ENCODE measurements at regions not wholly inside any gene's neighbourhood (a gene's known extent, or its start where the extent isn't known, plus 50 kb on each side); places are given as distances from the start of the nearest gene placed in this dataset.

- WGBS (ENCODE audit: insufficient coverage, low coverage, missing lambda C conversion rate) = 0% methylated on average over 4 of the region's 4 CpGs
- H3K36me3 ChIP-seq (ENCODE audit: control insufficient read depth, insufficient read depth, low read length) = no peaks in the 10 kb centered on the region
- FAIRE-seq = no peak
- no peak for ATAC-seq
- no peaks in the 10 kb centered on the region for H3K9me1 ChIP-seq (ENCODE audit: control insufficient read depth, insufficient read depth, low read length)
- ChIA-PET CTCF (ENCODE audit: low intra/inter-chr PET ratio) (no interaction called here), POLR2A (interaction anchor here (0.6 kb wide), 1 partner anchor 88 kb away, joined by 3 read pairs; no protein-coding TSS in a partner anchor)
- H2AFZ ChIP-seq (ENCODE audit: low read depth, low read length) = no peak overlapping the region
- in situ Hi-C loops (cut with MboI) (no loop called here), intact Hi-C loops (cut with micrococcal nuclease) (no loop called here)
- H4K20me1 ChIP-seq (replicated peaks; ENCODE audit: control insufficient read depth, insufficient read depth, low read length) = no peaks in the 10 kb centered on the region
- no TSS peak for BruUV-seq (replicated peaks)
- H3K9me3 ChIP-seq (replicated peaks; ENCODE audit: control insufficient read depth, insufficient read depth, low read depth, low read length) = no peaks in the 10 kb centered on the region
- no peak overlapping the region for H3K4me3 ChIP-seq
- H3K27me3 ChIP-seq (ENCODE audit: control insufficient read depth in 2 of 2, insufficient read depth in 2 of 2, low read length in 2 of 2) = peaks cover 0 to 8% of the 10 kb centered on the region in 2 experiments; a peak in 2 of 5 replicates
- DNase-seq (ENCODE audit: extremely low read depth in 1 of 4, low spot score in 3 of 4) = no peak
- H3K4me2 ChIP-seq (ENCODE audit: insufficient read depth, low read length) = no peak overlapping the region
- H3K9ac ChIP-seq (ENCODE audit: insufficient read depth in 1 of 2, low read depth in 2 of 2, low read length in 2 of 2) = no peak overlapping the region
- no peaks in the 10 kb centered on the region for H3K79me2 ChIP-seq (ENCODE audit: control insufficient read depth, insufficient read depth, low read length)
- no peak overlapping the region for H3K27ac ChIP-seq (ENCODE audit: extremely low read depth, low read depth, low read length)
- no peak for TF ChIP-seq EP300 (IDR thresholded peaks at IDR 0.05; ENCODE audit: low read length)
- TF ChIP-seq CGGBP1 (CRISPR knock-in tag; IDR thresholded peaks at IDR 0.05) = no peak
- no peak for TF ChIP-seq ZNF217 (CRISPR knock-in tag; IDR thresholded peaks at IDR 0.05)
- no peak for TF ChIP-seq SRF (CRISPR knock-in tag; IDR thresholded peaks at IDR 0.05)
- no peaks in the 10 kb centered on the region for H3K4me1 ChIP-seq (replicated peaks in 1 of 2; ENCODE audit: control insufficient read depth in 2 of 2, insufficient read depth in 2 of 2, low read length in 2 of 2)
These were observed 169.0 kb upstream of the COPS8 start for GRCh38 chr2:236916651-236917050.

- Histone ChIP-seq H3K9me1 (ENCODE audit: control insufficient read depth, insufficient read depth, low read length) (no peaks in the 10 kb centered on the region), H4K20me1 (replicated peaks; ENCODE audit: control insufficient read depth, insufficient read depth, low read length) (no peaks in the 10 kb centered on the region), H3K79me2 (ENCODE audit: control insufficient read depth, insufficient read depth, low read length) (no peaks in the 10 kb centered on the region), H3K9ac (ENCODE audit: insufficient read depth in 1 of 2, low read depth in 2 of 2, low read length in 2 of 2) (no peak overlapping the region), H3K4me2 (ENCODE audit: insufficient read depth, low read length) (no peak overlapping the region), H3K4me1 (replicated peaks in 1 of 2; ENCODE audit: control insufficient read depth in 2 of 2, insufficient read depth in 2 of 2, low read length in 2 of 2) (no peaks in the 10 kb centered on the region), H3K36me3 (ENCODE audit: control insufficient read depth, insufficient read depth, low read length) (no peaks in the 10 kb centered on the region), H3K27me3 (ENCODE audit: control insufficient read depth in 2 of 2, insufficient read depth in 2 of 2, low read length in 2 of 2) (peaks cover 0 to 3% of the 10 kb centered on the region in 2 experiments; a peak in 1 of 5 replicates), H3K9me3 (replicated peaks; ENCODE audit: control insufficient read depth, insufficient read depth, low read depth, low read length) (no peaks in the 10 kb centered on the region), H2AFZ (ENCODE audit: low read depth, low read length) (no peak overlapping the region), H3K4me3 (no peak overlapping the region), H3K27ac (ENCODE audit: extremely low read depth, low read depth, low read length) (no peak overlapping the region)
- ChIA-PET POLR2A (no interaction called here), CTCF (ENCODE audit: low intra/inter-chr PET ratio) (no interaction called here)
- 0% methylated on average over 2 of the region's 3 CpGs for WGBS (ENCODE audit: insufficient coverage, low coverage, missing lambda C conversion rate)
- no peak for DNase-seq (ENCODE audit: extremely low read depth in 1 of 4, low spot score in 3 of 4)
- intact Hi-C loops (cut with micrococcal nuclease) = no loop called here
- no TSS peak for BruUV-seq (replicated peaks)
- no peak for ATAC-seq
- in situ Hi-C loops (cut with MboI) = no loop called here
- no peak for FAIRE-seq
- TF ChIP-seq KAT2B (IDR thresholded peaks at IDR 0.05; ENCODE audit: low read depth, low read length) (no peak), THRB (CRISPR knock-in tag; conservative IDR thresholded peaks at IDR 0.05) (no peak), ILK (tag; IDR thresholded peaks at IDR 0.05; ENCODE audit: borderline replicate concordance, low read depth) (no peak), JUN (IDR thresholded peaks at IDR 0.05; ENCODE audit: borderline replicate concordance, low read depth, low read length) (no peak), JUN (CRISPR knock-in tag; IDR thresholded peaks at IDR 0.05; ENCODE audit: borderline replicate concordance) (no peak), RFX7 (CRISPR knock-in tag; IDR thresholded peaks at IDR 0.05) (no peak), ATF6 (CRISPR knock-in tag; IDR thresholded peaks at IDR 0.05) (no peak), GTF2B (IDR thresholded peaks at IDR 0.05; ENCODE audit: extremely low read depth, insufficient read length) (no peak), FOXA1 (IDR thresholded peaks at IDR 0.05; ENCODE audit: borderline replicate concordance) (no peak)
These were observed 168.5 kb upstream of the COPS8 start for GRCh38 chr2:236917164-236917563.

Measured in K562 (cell line).